ENCODE measurements at regions not wholly inside any gene's neighbourhood (a gene's known extent, or its start where the extent isn't known, plus 50 kb on each side); places are given as distances from the start of the nearest gene placed in this dataset.
"Not testable (repeated sequence)": the region's sequence is repeated elsewhere in the genome, so short reads cannot be mapped to it uniquely, and the experiment has no call there.

GRCh38 chr11:69915501-69916250, 96.5 kb upstream of the FGF3 start:
- WGBS, 2 donors (ENCODE audit: low coverage in 1 of 2), result 24% methylated on average over 13 of the region's 18 CpGs; no CpG with 5 or more reads in 1 of the 2 donors
- TF ChIP-seq POLR2A (IDR thresholded peaks at IDR 0.05) (no peak), CTCF (IDR thresholded peaks at IDR 0.05) (peak; percentile 67 to 83 (median 79))
- Histone ChIP-seq H3K27me3 (peaks cover 33% of the 10 kb centered on the region), H3K27ac (peak overlapping the region in 3 of 4 donors; percentile 28 to 48 (median 44)), H3K4me3 (peak overlapping the region in 1 of 4 donors; percentile 6), H3K36me3 (no peaks in the 10 kb centered on the region), H3K9me3 (no peaks in the 10 kb centered on the region), H3K4me1 (peaks cover 0 to 22% (median 13%) of the 10 kb centered on the region in 4 donors)
- in situ Hi-C loops (cut with MboI; ENCODE audit: low pct_ligation_motif_present in 1 of 4, low pct_unique_long_range_greater_than_20kb in 1 of 4, low sequenced_read_pairs in 3 of 4) (no loop called here), intact Hi-C loops (cut with DNase I; ENCODE audit: low total_unique reads) (no loop called here)
- DNase-seq, result peak; percentile 79

DNA sequence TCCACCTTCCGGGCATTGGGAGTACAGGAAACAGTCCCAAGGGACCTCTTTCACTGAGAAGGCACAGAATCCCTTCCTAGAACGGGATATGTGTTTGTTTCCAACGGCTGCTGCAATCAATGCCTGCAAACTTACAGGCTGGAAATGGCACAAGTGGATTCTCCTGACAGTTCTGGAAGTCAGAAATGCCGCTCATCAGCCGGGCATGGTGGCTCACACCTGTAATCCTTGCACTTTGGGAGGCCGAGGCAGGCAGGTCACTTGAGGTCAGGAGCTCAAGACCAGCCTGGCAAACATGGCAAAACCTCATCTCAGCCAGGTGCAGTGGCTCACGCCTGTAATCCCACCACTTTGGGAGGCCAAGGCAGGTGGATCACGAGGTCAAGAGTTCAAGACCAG, 97.0 kb upstream of the FGF3 start:
- peak; percentile 6 for DNase-seq

GRCh38 chr11:69916806-69917387, 97.7 kb upstream of the FGF3 start:
- Histone ChIP-seq H3K27ac (no peak overlapping the region), H3K9me3 (no peaks in the 10 kb centered on the region), H3K4me3 (no peak overlapping the region), H3K36me3 (no peaks in the 10 kb centered on the region), H3K27me3 (peaks cover 32% of the 10 kb centered on the region), H3K4me1 (peaks cover 0 to 22% (median 13%) of the 10 kb centered on the region in 4 donors)
- 60 to 71% methylated on average over 1 to 2 of the region's 2 CpGs for WGBS, 2 donors (ENCODE audit: low coverage in 1 of 2)
- intact Hi-C loops (cut with DNase I; ENCODE audit: low total_unique reads), result no loop called here
- TF ChIP-seq CTCF (IDR thresholded peaks at IDR 0.05) (no peak), EP300 (IDR thresholded peaks at IDR 0.05; ENCODE audit: low read depth) (no peak), POLR2AphosphoS5 (IDR thresholded peaks at IDR 0.05) (no peak), POLR2A (IDR thresholded peaks at IDR 0.05) (no peak)
- in situ Hi-C loops (cut with MboI; ENCODE audit: low pct_ligation_motif_present in 1 of 4, low pct_unique_long_range_greater_than_20kb in 1 of 4, low sequenced_read_pairs in 3 of 4), result no loop called here
- DNase-seq, result peak; percentile 3

More for the DNA sequence above, 97.0 kb upstream of the FGF3 start:
- H3K36me3 ChIP-seq; H3K9me3 ChIP-seq; intact Hi-C loops (cut with DNase I; ENCODE audit: low total_unique reads); H3K4me3 ChIP-seq; in situ Hi-C loops (cut with MboI; ENCODE audit: low pct_ligation_motif_present in 1 of 4, low pct_unique_long_range_greater_than_20kb in 1 of 4, low sequenced_read_pairs in 3 of 4): not testable (repeated sequence)
- Histone ChIP-seq H3K27me3 (peaks cover 28% of the 10 kb centered on the region), H3K4me1 (peaks cover 0 to 22% (median 13%) of the 10 kb centered on the region in 4 donors), H3K27ac (peak overlapping the region in 3 of 4 donors; percentile 28 to 48 (median 44))
- 31% methylated on average over 8 of the region's 8 CpGs; no CpG with 5 or more reads in 1 of the 2 donors for WGBS, 2 donors (ENCODE audit: low coverage in 1 of 2)

GRCh38 chr11:69917529-69917928, 98.3 kb upstream of the FGF3 start:
- H3K27ac ChIP-seq, result no peak overlapping the region
- H3K36me3 ChIP-seq, result no peaks in the 10 kb centered on the region
- intact Hi-C loops (cut with DNase I; ENCODE audit: low total_unique reads) (no loop called here), in situ Hi-C loops (cut with MboI; ENCODE audit: low pct_ligation_motif_present in 1 of 4, low pct_unique_long_range_greater_than_20kb in 1 of 4, low sequenced_read_pairs in 3 of 4) (no loop called here)
- 67 to 94% methylated on average over 2 of the region's 2 CpGs for WGBS, 2 donors (ENCODE audit: low coverage in 1 of 2)
- no peak for DNase-seq
- TF ChIP-seq POLR2A (IDR thresholded peaks at IDR 0.05) (no peak), CTCF (IDR thresholded peaks at IDR 0.05) (no peak), EP300 (IDR thresholded peaks at IDR 0.05; ENCODE audit: low read depth) (no peak), POLR2AphosphoS5 (IDR thresholded peaks at IDR 0.05) (no peak)
- no peak overlapping the region for H3K4me3 ChIP-seq
- peaks cover 36% of the 10 kb centered on the region for H3K27me3 ChIP-seq
- H3K4me1 ChIP-seq, result peaks cover 0 to 22% (median 13%) of the 10 kb centered on the region in 4 donors
- no peaks in the 10 kb centered on the region for H3K9me3 ChIP-seq
